Cardiac fibroblast (primary cell): ENCODE measurements at regions not wholly inside any gene's neighbourhood (a gene's known extent, or its start where the extent isn't known, plus 50 kb on each side); places are given as distances from the start of the nearest gene placed in this dataset.

Experiments used
- DNase-seq, 2 donors: peaks; one replicate each; pipeline versions ENCODE4 v3.0.0 to v3.0.0-alpha.2; 2010; ENCODE audit warnings: low read depth in 2 of 2
- H3K4me3 ChIP-seq, 2 donors: replicated peaks in 1 of 2; 1 replicate in 1 of 2; 2 replicates in 1 of 2; pipeline ENCODE4 v1.5.1; 2011; ENCODE audit warnings: low read depth in 2 of 2, low read length in 2 of 2, mild to moderate bottlenecking in 2 of 2, moderate library complexity in 1 of 2
- CTCF ChIP-seq: IDR thresholded peaks from one replicate; pipeline ENCODE4 v1.5.1; 2011; ENCODE audit warnings: low read depth, mild to moderate bottlenecking, low read length, inconsistent platforms

- no peak for DNase-seq
- no peak overlapping the region for H3K4me3 ChIP-seq
- TF ChIP-seq CTCF = no peak
These were observed 452.4 kb upstream of the WWC1 start for GRCh38 chr5:167839065-167839464.

GRCh38 chr5:167840527-167841130, 450.8 kb upstream of the WWC1 start:
- H3K4me3 ChIP-seq = no peak overlapping the region
- no peak for DNase-seq
- TF ChIP-seq CTCF = no peak

GRCh38 chr5:167843881-167844572, 447.4 kb upstream of the WWC1 start:
- no peak for DNase-seq
- H3K4me3 ChIP-seq = no peak overlapping the region
- TF ChIP-seq CTCF = no peak

- TF ChIP-seq CTCF = no peak
- no peak for DNase-seq
- no peak overlapping the region for H3K4me3 ChIP-seq
These were observed 445.5 kb upstream of the WWC1 start for GRCh38 chr5:167845952-167846351.

- peak in 1 of 2 donors; percentile 23 for DNase-seq
- H3K4me3 ChIP-seq = no peak overlapping the region
- TF ChIP-seq CTCF = no peak
These were observed 441.6 kb upstream of the WWC1 start for GRCh38 chr5:167849874-167850273.

GRCh38 chr5:167850911-167851310, 440.5 kb upstream of the WWC1 start:
- DNase-seq = peak in 1 of 2 donors; percentile 76

More at GRCh38 chr5:167850911-167851310, 440.5 kb upstream of the WWC1 start:
- H3K4me3 ChIP-seq = no peak overlapping the region
- TF ChIP-seq CTCF = no peak
